ENCODE measurements at regions not wholly inside any gene's neighbourhood (a gene's known extent, or its start where the extent isn't known, plus 50 kb on each side); places are given as distances from the start of the nearest gene placed in this dataset.

- DNase-seq, result no peak
Measured at GRCh38 chr13:109846185-109846584, 59.8 kb upstream of the IRS2 start.

- peak; percentile 66 for DNase-seq
Measured at GRCh38 chr13:109844396-109844795, 58.0 kb upstream of the IRS2 start.

GRCh38 chr13:109843695-109844094 is 57.3 kb upstream of the IRS2 start:
- DNase-seq, result no peak

DNA sequence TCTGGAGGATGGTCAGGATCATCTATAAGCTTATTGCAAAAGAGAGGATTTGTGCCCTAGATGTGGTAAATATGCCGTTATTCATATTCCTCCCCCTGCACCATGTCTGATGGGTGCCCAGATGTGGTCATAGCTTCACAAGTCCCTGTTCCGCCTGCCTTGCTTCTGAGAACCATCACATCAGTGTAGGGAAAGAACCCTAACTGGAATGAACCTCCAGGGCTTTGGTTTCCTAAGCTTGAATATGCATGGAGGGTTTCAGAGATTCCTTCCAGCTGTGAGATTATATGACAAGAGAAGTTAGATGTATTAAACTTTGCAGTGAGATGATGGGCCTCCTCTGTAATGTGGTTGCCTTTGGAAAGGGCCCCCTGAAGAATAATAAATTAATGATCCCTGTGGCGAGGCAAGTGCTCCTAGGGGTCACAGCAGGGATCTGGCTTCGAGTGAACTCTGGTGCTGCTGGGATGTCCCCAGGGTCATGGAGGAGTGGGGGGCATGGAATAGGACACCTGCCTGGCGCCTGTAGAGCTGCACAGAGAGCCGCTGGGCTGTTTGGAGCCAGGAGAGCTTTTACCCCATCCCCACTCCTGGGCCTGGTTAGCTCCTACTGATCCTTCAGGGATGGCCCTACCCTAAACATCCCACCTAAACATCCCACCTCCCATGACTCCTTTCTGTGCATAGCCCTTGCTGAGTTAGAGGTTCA is 56.0 kb upstream of the IRS2 start:
- DNase-seq, result no peak

DNA sequence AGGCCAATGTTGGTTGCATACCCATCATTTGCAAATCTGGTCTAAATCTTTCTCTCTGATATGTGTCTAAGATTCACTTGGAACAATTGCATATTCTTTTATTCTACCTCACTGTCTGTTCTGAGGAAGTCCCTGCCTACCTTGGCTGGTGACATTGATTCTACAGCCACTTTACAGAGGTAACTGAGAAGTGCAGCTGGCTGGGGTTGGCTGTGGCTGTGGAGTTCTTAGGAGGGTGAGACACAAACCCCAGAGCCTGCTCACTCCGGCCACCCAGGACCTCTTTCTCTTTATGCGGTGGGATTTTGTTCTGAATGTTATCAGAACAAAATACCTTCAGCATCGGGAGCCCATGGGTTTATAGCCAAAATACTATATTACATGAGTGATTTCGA is 54.5 kb upstream of the IRS2 start:
- DNase-seq, result no peak

- peak; percentile 91 for DNase-seq
Measured at GRCh38 chr13:109840201-109840892, 54.0 kb upstream of the IRS2 start.

DNA sequence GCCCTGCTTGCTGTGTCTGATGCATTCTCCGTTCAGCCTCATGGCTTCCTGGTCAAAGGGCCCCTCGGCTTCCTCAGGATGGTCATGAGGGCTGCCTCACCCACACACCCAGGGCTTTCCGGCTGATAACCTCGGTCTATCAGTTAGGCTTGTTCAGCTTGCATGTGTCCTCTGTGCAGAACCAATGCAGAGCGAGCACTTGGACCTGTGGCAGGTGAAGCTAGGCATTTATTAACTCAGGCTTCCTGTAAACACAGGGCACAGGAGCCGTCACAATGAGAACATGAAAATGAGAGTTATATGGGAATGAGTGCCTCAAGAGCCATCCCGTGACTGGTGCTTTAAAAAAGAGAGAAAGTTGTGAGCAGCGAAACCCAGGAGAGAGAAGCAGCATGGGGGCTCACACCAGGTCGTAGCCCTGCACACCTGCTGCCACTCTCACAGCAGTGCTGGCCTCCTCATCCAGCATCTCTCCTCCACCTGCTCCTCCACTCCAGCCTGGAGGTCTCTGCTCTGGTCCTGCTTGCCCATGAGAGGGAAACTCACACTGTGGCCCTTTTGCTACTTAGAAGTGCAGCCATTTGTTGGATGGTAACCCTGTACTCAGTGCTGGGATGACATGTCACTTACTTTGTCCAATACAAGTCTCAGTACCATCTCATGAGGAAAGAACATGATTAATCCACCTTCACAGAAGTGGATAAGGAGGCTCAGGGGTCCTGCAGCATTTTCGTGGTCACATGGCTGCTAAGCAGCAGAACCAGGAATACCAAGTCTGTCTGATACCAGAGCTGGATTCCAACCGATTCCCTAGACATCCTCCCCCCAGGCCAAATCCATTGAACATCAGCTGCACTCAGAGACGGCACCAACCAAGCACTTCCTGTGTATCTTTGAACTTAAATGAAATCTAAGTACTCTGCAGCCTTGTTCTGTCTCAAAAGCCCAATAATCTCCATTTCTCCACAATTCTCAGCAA is 50.5 kb upstream of the IRS2 start:
- DNase-seq, result no peak
